Left lung (tissue), 4 donors: ENCODE measurements at regions not wholly inside any gene's neighbourhood (a gene's known extent, or its start where the extent isn't known, plus 50 kb on each side); places are given as distances from the start of the nearest gene placed in this dataset.
A peak's percentile ranks its signal among the peaks of the same experiment; 100 is the strongest.

ENCODE experiments used
- ATAC-seq: fragments of 200-7000 bp; cut with Tn5 transposase; one replicate; pipeline ENCODE4 v1.9.1; 2020; ENCODE audit warnings: moderate library complexity
- DNase-seq, 4 donors: peaks; one replicate each; pipeline ENCODE4 v3.0.0-alpha.2; 2013 to 2020
- H3K27ac ChIP-seq, 2 donors: fragments of 200-600 bp; sonication (generic) in 1 of 2; one replicate each; pipeline versions ENCODE4 v1.5.0 to v1.8.0; 2020 to 2021
- H3K27me3 ChIP-seq, 2 donors: fragments of 200-600 bp; sonication (generic) in 1 of 2; one replicate each; pipeline versions ENCODE4 v1.5.0 to v1.8.0; 2020 to 2021
- H3K36me3 ChIP-seq, 2 donors: fragments of 200-600 bp; sonication (generic) in 1 of 2; one replicate each; pipeline versions ENCODE4 v1.5.0 to v1.8.0; 2020 to 2021
- H3K4me1 ChIP-seq, 2 donors: fragments of 200-600 bp; one replicate each; pipeline ENCODE4 v1.8.0; 2021
- H3K4me3 ChIP-seq, 2 donors: fragments of 200-600 bp; sonication (generic) in 1 of 2; one replicate each; pipeline versions ENCODE4 v1.5.0 to v1.8.0; 2020 to 2021; ENCODE audit warnings: mild to moderate bottlenecking in 1 of 2
- H3K9me3 ChIP-seq, 2 donors: fragments of 200-600 bp; sonication (generic) in 1 of 2; one replicate each; pipeline versions ENCODE4 v1.5.0 to v1.8.0; 2020 to 2021
- CTCF ChIP-seq, 2 donors: fragments of 200-600 bp; sonication (generic) in 1 of 2; IDR thresholded peaks; one replicate each; pipeline versions ENCODE4 v1.5.0 to v1.8.0; 2021; ENCODE audit warnings: antibody characterized with exemption in 2 of 2
- intact Hi-C, 2 donors: fragments of 100-400 bp; cut with DNase I; formaldehyde crosslinking; loops; one replicate each; pipeline versions ENCODE4 v1.11.2 to v1.14.2; 2022
- donor health status: DM: no; HTN: yes; CAD: no.
- donor health status: DM: no; HTN: no; CAD: no.

- TF ChIP-seq CTCF (IDR thresholded peaks at IDR 0.05), result no peak
- H3K4me3 ChIP-seq, result no peak overlapping the region
- no peak for ATAC-seq
- DNase-seq, result no peak
- H3K9me3 ChIP-seq, result peaks cover 0 to 2% of the 10 kb centered on the region in 2 donors
- no peaks in the 10 kb centered on the region for H3K4me1 ChIP-seq
- H3K27me3 ChIP-seq, result no peaks in the 10 kb centered on the region
- intact Hi-C loops, result no loop called here
- H3K27ac ChIP-seq, result no peak overlapping the region
- no peaks in the 10 kb centered on the region for H3K36me3 ChIP-seq
These were observed 59.0 kb upstream of the VCX3B start for GRCh38 chrX:8405631-8406030.

- H3K4me1 ChIP-seq, result no peaks in the 10 kb centered on the region
- no peak for TF ChIP-seq CTCF (IDR thresholded peaks at IDR 0.05)
- no peak overlapping the region for H3K4me3 ChIP-seq
- no peak for DNase-seq
- intact Hi-C loops, result no loop called here
- H3K9me3 ChIP-seq, result no peaks in the 10 kb centered on the region
- no peaks in the 10 kb centered on the region for H3K36me3 ChIP-seq
- no peaks in the 10 kb centered on the region for H3K27me3 ChIP-seq
- ATAC-seq, result peak; percentile 74
- H3K27ac ChIP-seq, result no peak overlapping the region
These were observed 51.4 kb upstream of the VCX3B start for GRCh38 chrX:8413279-8413678.
